Peyer's patch (tissue), 4 donors: ENCODE measurements at regions not wholly inside any gene's neighbourhood (a gene's known extent, or its start where the extent isn't known, plus 50 kb on each side); places are given as distances from the start of the nearest gene placed in this dataset.

Experiments used
- CTCF ChIP-seq, 6 experiments: fragments of 450-650 bp in 4 of 6; fragments of 200-600 bp in 2 of 6; sonication (generic) in 1 of 6; IDR thresholded peaks; one replicate each; pipeline ENCODE4 v1.5.1; 2017 to 2019; ENCODE audit warnings: antibody characterized with exemption in 6 of 6, mild to moderate bottlenecking in 3 of 6, moderate library complexity in 1 of 6
- POLR2A ChIP-seq, 2 donors: fragments of 450-650 bp; IDR thresholded peaks; one replicate each; pipeline ENCODE4 v1.5.1; 2017; ENCODE audit warnings: antibody characterized with exemption in 2 of 2, mild to moderate bottlenecking in 2 of 2, moderate library complexity in 2 of 2

GRCh38 chr11:112369916-112370315 is 109.3 kb upstream of the PLET1 start:
- TF ChIP-seq CTCF (IDR thresholded peaks at IDR 0.05) (no peak), POLR2A (IDR thresholded peaks at IDR 0.05) (no peak)
